ENCODE measurements at regions not wholly inside any gene's neighbourhood (a gene's known extent, or its start where the extent isn't known, plus 50 kb on each side); places are given as distances from the start of the nearest gene placed in this dataset.

DNA sequence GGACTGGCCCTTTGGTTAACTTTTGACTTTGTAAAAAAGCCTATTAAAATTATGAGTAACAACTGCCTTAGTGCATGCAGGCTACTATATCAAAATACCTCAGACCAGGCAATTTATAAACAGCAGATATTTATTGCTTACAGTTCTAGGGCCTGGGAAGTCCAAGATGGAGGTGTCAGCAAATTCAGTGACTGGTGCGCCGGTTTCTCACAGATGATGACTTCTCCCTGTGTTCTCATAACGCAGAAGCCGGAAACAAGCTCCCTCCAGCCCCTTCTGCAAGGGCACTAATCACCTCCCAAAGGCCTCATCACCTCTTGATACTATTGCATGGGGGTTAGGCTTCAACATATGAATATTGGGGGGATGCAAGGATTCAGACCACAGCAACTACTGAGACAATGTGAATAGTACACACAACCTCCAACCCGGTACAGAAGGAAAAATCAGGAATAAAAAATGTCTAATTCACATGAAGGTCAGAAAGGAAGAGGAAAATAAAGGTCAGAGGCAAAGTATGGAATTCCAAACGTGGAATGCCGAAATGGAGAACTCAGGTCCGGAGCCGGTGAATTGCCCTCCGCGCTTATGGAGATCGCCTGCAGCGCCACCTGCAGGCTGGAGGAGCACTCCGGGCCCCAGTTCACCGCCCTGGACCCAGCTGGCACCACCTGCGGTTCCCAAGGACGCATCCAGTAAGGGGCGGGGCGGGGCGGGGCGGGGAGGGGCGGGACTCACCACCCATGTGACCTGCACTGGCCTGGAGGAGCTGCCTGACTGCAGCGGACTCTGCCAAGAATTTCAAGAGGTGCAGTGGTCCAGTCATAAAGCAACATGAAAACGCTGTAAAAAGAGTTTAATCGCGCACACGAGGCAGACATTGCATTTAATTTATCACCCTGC, 203.4 kb downstream of the KIF26A start:
- no peak for DNase-seq (ENCODE audit: low read depth in 2 of 2)

GRCh38 chr14:104342435-104343293, 204.3 kb downstream of the KIF26A start:
- DNase-seq (ENCODE audit: low read depth in 2 of 2) = no peak

DNA sequence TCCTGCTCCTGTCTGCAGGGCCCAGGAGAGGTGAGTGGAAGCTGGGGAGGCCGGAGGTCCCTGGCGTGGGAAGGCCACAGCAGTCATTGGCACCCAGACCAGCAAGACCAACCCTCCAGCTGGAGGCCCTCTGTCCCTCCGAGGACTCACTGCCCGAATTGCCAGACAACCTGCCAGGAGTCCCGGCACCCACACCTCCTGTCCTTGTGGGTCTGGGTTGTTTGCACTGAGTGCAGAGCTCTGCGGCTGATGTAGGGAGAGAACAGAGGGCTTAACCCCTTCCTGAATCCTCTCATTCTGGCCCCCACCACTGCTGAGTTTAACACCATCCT, 204.9 kb downstream of the KIF26A start:
- DNase-seq (ENCODE audit: low read depth in 2 of 2) = no peak

DNA sequence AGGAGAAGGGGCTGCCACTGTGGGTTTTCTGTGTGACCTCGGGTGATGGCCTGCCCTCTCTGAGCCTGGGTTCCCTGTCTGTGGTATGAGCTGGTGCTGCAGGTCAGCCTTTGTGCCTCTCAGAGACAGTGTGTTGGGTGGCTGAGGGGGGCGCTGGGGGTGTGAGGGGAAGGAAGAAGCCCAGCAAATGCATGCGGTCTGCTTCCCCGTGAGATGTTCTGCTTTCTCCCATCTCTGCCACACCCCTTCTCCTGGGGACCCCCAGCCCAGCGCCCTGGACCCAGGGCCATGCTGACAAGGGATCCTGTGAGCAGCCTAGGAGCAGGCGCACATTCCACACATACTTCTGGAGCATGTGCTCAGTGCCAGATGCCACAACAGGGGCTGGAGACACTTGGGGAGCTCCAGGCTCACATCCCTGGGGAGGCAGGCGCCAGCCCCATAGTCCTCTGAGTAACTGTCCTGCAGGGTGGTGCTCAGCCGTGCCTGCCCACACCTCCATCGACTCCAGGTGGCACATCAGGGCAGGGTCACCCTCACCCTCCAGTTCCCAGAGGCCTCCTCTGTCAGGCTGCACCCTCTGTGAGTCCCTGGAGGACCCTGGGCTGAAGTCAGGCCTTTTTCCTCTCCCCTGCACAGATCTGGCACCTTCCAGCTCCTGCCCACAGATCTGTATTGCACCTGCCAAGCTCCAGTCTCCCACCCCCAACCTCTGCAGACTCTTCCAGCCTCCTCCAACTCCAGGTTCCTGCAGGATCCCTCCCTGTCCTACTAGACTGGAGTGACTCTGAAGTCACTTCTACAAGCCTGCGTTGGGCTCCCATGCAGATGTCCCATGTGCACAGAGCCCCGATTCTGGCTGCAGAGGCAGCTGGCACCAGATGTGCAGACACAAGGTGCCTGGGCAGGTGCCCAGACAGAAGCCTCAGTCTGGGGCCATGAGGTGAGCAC, 205.6 kb downstream of the KIF26A start:
- no peak for DNase-seq (ENCODE audit: low read depth in 2 of 2)

DNA sequence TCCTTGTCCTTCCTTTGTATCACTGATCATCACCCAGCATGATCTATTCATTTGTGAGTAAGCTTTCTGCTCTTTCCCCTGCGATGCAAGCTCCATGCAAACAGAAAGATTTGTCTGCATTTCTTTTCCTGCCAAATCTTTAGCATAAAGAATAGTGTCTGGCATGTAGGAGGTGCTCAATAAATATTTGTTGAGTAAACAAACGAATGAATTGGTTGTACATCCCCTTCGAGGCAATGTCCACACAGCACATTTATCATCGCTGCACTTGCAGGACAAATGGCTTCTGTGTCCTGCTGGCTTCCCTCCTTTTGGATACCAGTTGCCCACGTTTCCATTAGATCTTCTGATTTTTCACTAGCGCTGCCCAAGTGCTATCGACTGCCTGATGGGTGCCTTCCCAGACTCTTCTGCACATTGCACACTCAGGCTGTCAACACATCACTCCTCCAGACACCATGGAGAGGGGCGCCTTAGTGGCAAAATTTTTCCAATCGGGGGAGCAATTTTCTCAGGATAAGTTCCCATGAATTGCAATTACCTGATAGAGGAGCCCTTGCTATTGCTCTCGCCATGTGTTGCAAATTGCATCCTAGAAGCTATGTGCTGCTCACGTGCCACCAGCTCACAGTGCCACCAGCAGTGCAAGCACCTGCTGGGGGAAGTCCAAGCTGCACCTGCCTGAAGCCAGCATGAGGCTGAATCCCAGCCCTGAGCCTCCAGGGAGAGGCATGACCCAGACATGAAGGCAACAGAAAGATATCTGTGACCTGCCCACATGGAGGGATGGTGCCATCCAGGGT, 206.6 kb downstream of the KIF26A start:
- no peak for DNase-seq (ENCODE audit: low read depth in 2 of 2)

DNA sequence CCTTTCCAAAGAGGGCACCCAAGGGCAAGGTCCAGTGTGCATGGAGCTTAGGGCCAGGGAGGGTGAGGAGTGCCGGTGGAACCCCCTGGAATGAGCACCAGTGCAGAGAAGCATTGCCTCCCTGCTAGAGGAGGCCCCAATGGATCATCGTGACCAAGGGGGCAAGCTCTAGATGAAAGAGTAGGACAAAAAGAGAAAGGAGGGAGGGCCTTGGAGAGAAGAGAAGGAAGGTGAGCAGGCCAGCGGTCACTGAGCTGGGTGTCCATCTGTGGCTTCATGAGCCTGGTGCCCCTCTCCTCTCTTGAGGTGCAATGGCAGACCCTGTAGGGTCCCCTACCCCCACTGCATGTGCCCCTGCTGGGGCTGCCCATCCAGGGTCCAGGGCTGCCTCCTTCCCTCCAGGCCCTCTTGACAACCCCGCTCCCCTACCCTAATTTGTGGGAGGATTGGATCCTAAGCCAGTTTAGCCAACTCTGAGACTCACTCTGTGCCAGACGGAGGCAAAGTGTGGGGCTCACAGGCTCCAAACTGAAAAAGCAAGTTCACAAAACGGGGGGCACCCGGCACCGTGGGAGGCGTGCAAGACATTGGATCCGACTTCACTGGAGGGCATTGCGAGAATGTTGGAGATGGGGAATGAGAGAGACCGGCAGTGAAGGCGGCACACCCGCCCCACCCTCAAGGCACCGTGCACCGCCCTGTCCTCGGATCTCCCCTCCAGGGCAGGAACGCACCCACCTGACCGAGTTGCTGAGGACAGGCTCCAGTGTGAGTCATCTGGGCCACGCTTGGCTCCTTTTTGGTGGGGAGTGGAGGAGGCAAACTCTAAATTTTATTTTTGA, 207.5 kb downstream of the KIF26A start:
- DNase-seq (ENCODE audit: low read depth in 2 of 2) = no peak

DNA sequence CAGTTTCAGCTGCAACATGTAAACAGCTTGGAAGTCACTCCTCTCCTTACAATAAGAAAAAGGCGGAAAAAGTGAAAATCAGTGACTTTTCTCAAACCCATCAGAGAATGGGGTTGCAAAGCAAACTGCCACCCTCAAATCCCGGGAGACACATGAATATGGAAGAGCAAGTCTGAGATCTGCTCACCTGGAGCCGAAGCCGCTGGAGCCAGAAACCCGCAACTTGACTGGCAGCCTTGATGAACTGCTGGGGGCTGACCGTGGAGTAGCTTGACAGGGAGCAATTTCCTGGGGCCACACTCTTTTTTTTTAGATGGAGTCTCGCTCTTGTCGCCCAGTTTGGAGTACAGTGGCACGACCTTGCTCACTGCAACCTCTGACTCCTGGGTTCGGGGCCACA, 208.2 kb downstream of the KIF26A start:
- no peak for DNase-seq (ENCODE audit: low read depth in 2 of 2)

GRCh38 chr14:104348741-104349140, 210.4 kb downstream of the KIF26A start:
- no peak for DNase-seq (ENCODE audit: low read depth in 2 of 2)

- no peak for DNase-seq (ENCODE audit: low read depth in 2 of 2)
Measured at GRCh38 chr14:104349950-104350349, 211.6 kb downstream of the KIF26A start.

GRCh38 chr14:104350463-104351185, 212.2 kb downstream of the KIF26A start:
- DNase-seq (ENCODE audit: low read depth in 2 of 2) = no peak

GRCh38 chr14:104351849-104352492, 213.6 kb downstream of the KIF26A start:
- DNase-seq (ENCODE audit: low read depth in 2 of 2) = no peak

DNA sequence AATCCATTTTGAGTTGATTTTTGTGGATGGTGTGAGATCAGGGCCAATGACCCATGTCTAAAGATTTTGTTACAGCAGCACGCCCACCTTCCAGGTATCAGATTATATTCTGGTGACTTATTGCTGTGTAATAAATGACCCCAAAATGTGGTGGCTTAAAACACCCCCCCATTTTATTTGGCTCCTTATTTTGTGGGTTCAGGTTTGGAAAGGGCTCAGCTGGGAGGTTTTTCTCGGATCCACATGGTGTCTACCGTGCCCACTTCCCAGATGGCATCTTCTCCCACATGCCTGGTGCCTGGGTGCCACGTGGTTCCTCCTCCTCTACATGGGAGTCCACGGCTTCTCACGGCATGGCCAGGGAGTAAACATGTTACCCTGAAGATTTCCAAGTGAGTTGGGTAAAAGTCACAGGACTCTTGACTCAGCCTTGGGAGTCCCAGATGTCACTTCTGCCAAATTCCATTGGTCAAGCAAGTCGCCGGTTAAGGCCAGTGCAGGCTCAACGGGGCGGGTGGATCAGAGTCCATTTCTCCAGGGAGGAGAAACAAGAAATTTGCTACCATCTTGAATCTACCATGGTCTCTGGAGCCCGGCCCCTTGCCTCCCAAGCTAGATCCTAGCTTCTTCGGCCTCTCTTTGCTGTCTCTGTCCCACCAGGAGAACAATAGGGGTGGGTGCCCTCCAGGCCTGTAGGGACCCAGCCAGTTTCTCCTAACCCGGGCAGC, 214.3 kb downstream of the KIF26A start:
- DNase-seq (ENCODE audit: low read depth in 2 of 2) = no peak

DNA sequence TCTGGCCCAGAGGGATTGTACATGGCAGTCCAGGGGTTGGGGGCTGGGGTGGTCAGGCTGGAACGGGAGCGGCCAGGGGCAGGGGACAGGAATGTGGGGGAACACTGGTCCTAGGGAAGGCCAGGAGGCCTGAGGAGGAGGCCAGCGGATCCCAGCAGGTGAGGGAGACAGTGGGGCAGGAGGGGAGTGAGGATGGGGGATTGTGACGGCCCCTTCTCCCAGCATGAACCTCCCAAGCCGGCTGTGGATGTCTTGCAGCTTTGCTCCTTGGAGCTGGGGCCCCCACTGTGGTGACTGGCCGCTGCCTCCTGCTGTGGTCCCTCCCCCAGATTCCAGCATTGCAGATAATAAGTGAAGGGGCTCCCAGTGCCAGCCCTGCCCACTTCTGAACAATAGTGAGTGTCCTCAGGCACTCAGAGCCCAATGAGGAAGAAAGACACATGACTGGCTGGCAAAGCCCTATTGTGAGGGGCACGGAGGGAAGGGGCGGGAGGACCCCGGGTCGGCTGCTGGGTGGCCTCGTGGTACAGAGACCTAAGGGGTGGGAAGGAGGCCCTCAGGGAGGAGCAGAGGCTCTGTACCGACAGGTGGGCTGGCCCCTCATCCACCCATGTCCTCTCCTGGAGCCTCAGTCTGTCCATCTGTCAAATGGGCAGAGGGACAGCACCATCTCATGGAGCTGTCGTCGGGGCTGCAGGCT, 215.0 kb downstream of the KIF26A start:
- no peak for DNase-seq (ENCODE audit: low read depth in 2 of 2)

DNA sequence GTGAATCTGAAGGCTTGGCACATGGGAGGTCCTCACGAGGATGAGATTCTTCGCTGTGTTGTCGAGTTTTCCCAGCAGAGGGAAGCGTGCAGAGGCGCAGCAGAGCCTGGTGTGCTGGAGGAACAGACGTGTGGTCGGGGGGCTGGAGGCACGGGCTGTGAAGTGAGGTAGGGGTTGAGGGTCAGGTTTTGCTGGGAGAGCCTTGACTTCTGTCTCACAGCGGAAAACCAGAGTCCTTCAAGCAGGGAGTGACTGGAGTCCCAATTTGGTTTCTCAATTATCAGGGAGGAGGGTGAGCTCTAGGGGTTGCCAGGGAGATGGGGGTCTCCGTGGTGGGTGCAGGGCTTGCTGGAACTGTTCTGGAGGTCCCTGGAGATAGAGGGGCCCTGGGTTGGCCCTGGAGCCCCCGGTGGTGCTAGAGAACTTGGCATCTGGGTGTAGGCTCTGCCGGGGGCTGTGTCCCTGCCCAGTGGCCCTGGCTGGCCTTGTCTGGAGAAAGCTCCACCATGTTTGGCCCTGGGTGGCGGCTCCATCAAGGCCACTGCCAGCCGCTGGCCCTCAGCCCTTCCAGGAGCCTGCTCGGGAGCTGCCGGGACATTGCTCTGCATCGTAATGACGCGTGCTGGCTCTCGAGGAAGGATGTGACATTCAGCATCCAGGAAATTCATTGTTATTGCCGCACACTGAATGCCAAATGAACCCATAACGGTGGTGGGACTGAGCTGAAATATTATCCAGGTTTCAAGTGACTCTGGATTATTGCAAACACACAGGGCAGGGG, 215.7 kb downstream of the KIF26A start:
- no peak for DNase-seq (ENCODE audit: low read depth in 2 of 2)

DNA sequence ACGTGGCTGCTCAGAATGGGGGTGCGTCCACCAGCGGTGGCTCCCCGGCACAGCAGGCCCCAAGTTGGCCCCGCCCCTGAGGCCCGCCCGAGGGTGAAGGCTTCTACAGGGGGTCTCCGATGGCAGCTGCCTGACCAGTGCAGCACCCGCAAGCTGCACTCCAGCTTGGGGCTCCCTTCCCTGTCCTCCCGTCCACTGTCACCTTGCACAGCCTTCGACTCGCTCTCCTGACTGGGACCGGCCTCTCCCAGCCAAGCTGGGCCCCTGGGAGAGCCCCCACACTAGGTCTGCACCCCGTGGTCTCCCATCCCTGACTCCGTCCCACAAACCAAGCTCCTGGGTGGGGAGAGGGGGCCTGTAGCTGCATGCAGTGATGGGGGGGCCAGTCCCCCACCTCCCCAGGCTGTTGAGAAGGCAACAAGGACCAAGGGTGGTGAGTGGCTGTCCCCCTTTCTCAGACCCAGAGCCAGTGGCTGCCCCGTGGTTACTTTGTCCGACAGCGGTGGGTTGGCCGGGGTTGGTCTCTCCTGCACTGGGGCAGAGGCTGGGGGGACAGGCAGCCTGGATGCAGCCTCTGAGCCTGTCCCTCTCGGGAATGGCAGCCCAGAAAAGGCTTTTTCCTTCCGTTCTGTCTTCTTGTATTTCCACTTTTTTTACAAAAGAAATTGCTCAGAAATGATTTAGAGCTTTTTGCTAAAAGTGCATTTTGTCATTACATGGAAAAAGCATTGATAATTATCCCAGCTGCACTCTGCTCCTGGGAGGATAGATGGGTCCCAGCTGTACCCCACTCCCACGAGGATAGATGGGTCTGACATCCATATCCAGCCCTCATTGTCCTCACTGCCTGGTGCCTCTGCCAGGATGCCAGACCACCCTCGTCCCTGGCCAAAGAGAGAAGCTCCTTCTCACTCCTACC, 217.0 kb downstream of the KIF26A start:
- no peak for DNase-seq (ENCODE audit: low read depth in 2 of 2)

Data from stimulated activated CD8-positive, alpha-beta memory T cell treated with anti-CD3 and anti-CD28 coated beads, Interleukin-7, amount 100 ng/mL, for 4 hours (primary cell).